A673 (cell line): ENCODE measurements at regions not wholly inside any gene's neighbourhood (a gene's known extent, or its start where the extent isn't known, plus 50 kb on each side); places are given as distances from the start of the nearest gene placed in this dataset.

Experiments
- BruUV-seq: library from RNA; stranded (reverse); fragments of 400-500 nt; replicated peaks from 2 replicates; lab custom pipeline; 2021; lab: Mats Ljungman, UMichigan
- CTCF ChIA-PET: fragments of 300-600 bp; sonication (Branson Sonifier 250); formaldehyde crosslinking; loops from one replicate; lab custom pipeline; 2022; ENCODE audit warnings: antibody characterized with exemption; lab: Charles Lee
- POLR2A ChIA-PET: fragments of 300-600 bp; sonication (Branson Sonifier 250); formaldehyde crosslinking; loops from one replicate; lab custom pipeline; 2022; ENCODE audit warnings: antibody characterized with exemption; ENCODE audit not compliant: low non-redundant PET; lab: Charles Lee
- DNase-seq: peaks from one replicate; pipeline ENCODE4 v3.0.0-alpha.2; 2015; ENCODE audit warnings: low spot score
- H3K27ac ChIP-seq: fragments of 200-600 bp; sonication (generic); 2 replicates; pipeline ENCODE4 v1.5.1; 2016; ENCODE audit warnings: mixed run types, low read depth, mild to moderate bottlenecking, mixed read lengths, antibody characterized with exemption, low read length; ENCODE audit not compliant: poor library complexity, severe bottlenecking
- H3K27me3 ChIP-seq: fragments of 200-600 bp; sonication (generic); replicated peaks from 2 replicates; pipeline ENCODE4 v1.6.1; 2017; ENCODE audit warnings: mixed run types, low read depth, mild to moderate bottlenecking, mixed read lengths, antibody characterized with exemption, low read length; ENCODE audit not compliant: insufficient read depth, poor library complexity
- H3K36me3 ChIP-seq: fragments of 200-600 bp; sonication (generic); 2 replicates; pipeline ENCODE4 v1.6.1; 2016; ENCODE audit warnings: mixed run types, mild to moderate bottlenecking, mixed read lengths, antibody characterized with exemption, low read length; ENCODE audit not compliant: insufficient read depth, poor library complexity, severe bottlenecking
- H3K4me1 ChIP-seq: fragments of 200-600 bp; sonication (generic); 2 replicates; pipeline ENCODE4 v1.6.1; 2017; ENCODE audit warnings: mixed run types, mild to moderate bottlenecking, mixed read lengths, antibody characterized with exemption, low read length; ENCODE audit not compliant: insufficient read depth, poor library complexity, severe bottlenecking
- H3K4me3 ChIP-seq: fragments of 200-600 bp; sonication (generic); 2 replicates; pipeline ENCODE4 v1.5.1; 2016; ENCODE audit warnings: low read depth, mixed run types, mild to moderate bottlenecking, mixed read lengths, low read length; ENCODE audit not compliant: poor library complexity, severe bottlenecking
- H3K9me3 ChIP-seq: fragments of 200-600 bp; sonication (generic); 2 replicates; pipeline ENCODE4 v1.6.1; 2016; ENCODE audit warnings: mixed run types, low read depth, mild to moderate bottlenecking, mixed read lengths, antibody characterized with exemption, low read length; ENCODE audit not compliant: poor library complexity, severe bottlenecking
- CTCF ChIP-seq: fragments of 300-800, 200-600 bp; sonication (generic); conservative IDR thresholded peaks from 2 replicates; pipeline ENCODE4 v1.5.1; 2017; ENCODE audit warnings: low read depth, mild to moderate bottlenecking, antibody characterized with exemption, low read length, moderate library complexity, mixed read lengths
- EZH2 ChIP-seq: fragments of 200-600 bp; sonication (generic); IDR thresholded peaks from 2 replicates; pipeline ENCODE4 v1.6.1; 2017; ENCODE audit warnings: borderline replicate concordance, low read depth, mild to moderate bottlenecking, mixed read lengths, antibody characterized with exemption, low read length; ENCODE audit not compliant: poor library complexity, severe bottlenecking
- intact Hi-C: fragments of 100-400 bp; cut with micrococcal nuclease; formaldehyde crosslinking; loops from one replicate; pipeline ENCODE4 v1.10.0; 2022; ENCODE audit not compliant: unreplicated experiment

- H3K27me3 ChIP-seq: no peaks in the 10 kb centered on the region
- no peaks in the 10 kb centered on the region for H3K4me1 ChIP-seq
- H3K9me3 ChIP-seq: no peaks in the 10 kb centered on the region
- no peaks in the 10 kb centered on the region for H3K36me3 ChIP-seq
- DNase-seq: no peak
- intact Hi-C loops: no loop called here
- H3K27ac ChIP-seq: no peak overlapping the region
- no TSS peak for BruUV-seq
- ChIA-PET POLR2A (no interaction called here), CTCF (interaction anchor here (0.6 kb wide), 2 partner anchors 22 to 28 kb away, joined by 4 to 7 read pairs; no protein-coding TSS in a partner anchor)
- no peak for TF ChIP-seq CTCF
- TF ChIP-seq EZH2: no peak
- H3K4me3 ChIP-seq: no peak overlapping the region
Observed at GRCh38 chr15:69996321-69997160, 101.2 kb downstream of the TLE3 start.

DNA sequence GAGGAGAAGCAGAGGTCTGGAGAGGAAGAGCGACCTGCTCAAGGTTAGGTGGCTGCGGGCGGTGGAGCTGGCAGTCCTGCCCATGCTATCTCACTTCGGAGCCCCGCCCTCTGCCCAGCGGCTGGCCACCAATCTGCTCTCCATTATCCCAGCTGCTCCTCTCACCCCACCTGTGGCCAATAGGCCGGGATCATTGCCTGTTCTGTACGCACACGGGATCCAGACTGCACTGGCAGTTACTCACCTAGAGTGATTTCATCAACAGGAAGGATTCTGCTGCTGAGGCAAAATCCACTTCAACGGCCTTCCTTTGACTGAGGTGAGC is 100.6 kb downstream of the TLE3 start:
- BruUV-seq: no TSS peak
- H3K9me3 ChIP-seq: no peaks in the 10 kb centered on the region
- no peaks in the 10 kb centered on the region for H3K27me3 ChIP-seq
- no peaks in the 10 kb centered on the region for H3K4me1 ChIP-seq
- intact Hi-C loops: no loop called here
- CTCF ChIA-PET: no interaction called here
- H3K36me3 ChIP-seq: no peaks in the 10 kb centered on the region
- TF ChIP-seq EZH2 (no peak), CTCF (no peak)
- no peak overlapping the region for H3K27ac ChIP-seq
- POLR2A ChIA-PET: no interaction called here
- H3K4me3 ChIP-seq: no peak overlapping the region
- DNase-seq: no peak
